ENCODE measurements at regions not wholly inside any gene's neighbourhood (a gene's known extent, or its start where the extent isn't known, plus 50 kb on each side); places are given as distances from the start of the nearest gene placed in this dataset.
A peak's percentile ranks its signal among the peaks of the same experiment; 100 is the strongest.

GRCh38 chr16:73545755-73546154, 497.8 kb upstream of the ZFHX3 start:
- peaks cover 14% of the 10 kb centered on the region; the same call in 1 of the 2 replicates for H3K4me1 ChIP-seq (ENCODE audit: insufficient read depth, low read length)
- H3K9me3 ChIP-seq (ENCODE audit: insufficient read depth, low read depth, low read length): no peaks in the 10 kb centered on the region
- H3K36me3 ChIP-seq (ENCODE audit: insufficient read depth, low read depth, low read length): no peaks in the 10 kb centered on the region
- H3K27ac ChIP-seq (ENCODE audit: low read length): no peak overlapping the region
- peaks cover 6% of the 10 kb centered on the region; the same call in 1 of the 2 replicates for H3K27me3 ChIP-seq (ENCODE audit: insufficient read depth, low read length)
- no peak overlapping the region for H3K4me3 ChIP-seq (ENCODE audit: low read length)
- H3K9ac ChIP-seq (ENCODE audit: low read depth, low read length): no peak overlapping the region

GRCh38 chr16:73545290-73545689, 497.4 kb upstream of the ZFHX3 start:
- Histone ChIP-seq H3K9ac (ENCODE audit: low read depth, low read length) (no peak overlapping the region), H3K27me3 (ENCODE audit: insufficient read depth, low read length) (peaks cover 6% of the 10 kb centered on the region; the same call in 1 of the 2 replicates), H3K27ac (ENCODE audit: low read length) (no peak overlapping the region), H3K9me3 (ENCODE audit: insufficient read depth, low read depth, low read length) (no peaks in the 10 kb centered on the region), H3K36me3 (ENCODE audit: insufficient read depth, low read depth, low read length) (no peaks in the 10 kb centered on the region), H3K4me3 (ENCODE audit: low read length) (no peak overlapping the region), H3K4me1 (ENCODE audit: insufficient read depth, low read length) (peaks cover 14% of the 10 kb centered on the region; the same call in 1 of the 2 replicates)

DNA sequence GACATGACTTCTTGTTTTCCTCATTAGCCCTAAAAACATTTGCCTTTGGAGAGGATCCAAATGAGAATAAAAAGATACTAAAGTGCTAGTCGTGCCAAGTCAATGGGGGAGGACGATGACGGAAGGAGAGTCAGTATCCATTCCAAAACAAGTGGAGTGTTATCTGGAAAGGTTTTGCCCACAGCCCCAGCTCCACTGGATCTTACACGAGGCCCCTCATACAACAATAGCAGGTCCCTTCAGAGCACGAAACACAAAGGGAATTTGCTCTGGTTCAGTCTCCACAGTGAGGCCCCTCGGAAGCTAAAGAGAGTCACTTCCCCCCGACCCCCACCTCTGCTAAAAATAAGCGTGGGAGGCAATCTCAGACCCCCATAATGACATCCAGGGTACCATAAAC, 496.9 kb upstream of the ZFHX3 start:
- Histone ChIP-seq H3K4me1 (ENCODE audit: insufficient read depth, low read length) (peaks cover 14% of the 10 kb centered on the region; the same call in 1 of the 2 replicates), H3K9me3 (ENCODE audit: insufficient read depth, low read depth, low read length) (no peaks in the 10 kb centered on the region), H3K36me3 (ENCODE audit: insufficient read depth, low read depth, low read length) (no peaks in the 10 kb centered on the region), H3K27me3 (ENCODE audit: insufficient read depth, low read length) (peaks cover 6% of the 10 kb centered on the region; the same call in 1 of the 2 replicates), H3K4me3 (ENCODE audit: low read length) (peak overlapping the region; percentile 6; the same call in 1 of the 2 replicates), H3K9ac (ENCODE audit: low read depth, low read length) (peak overlapping the region; percentile 34; the same call in 1 of the 2 replicates), H3K27ac (ENCODE audit: low read length) (no peak overlapping the region)

GRCh38 chr16:73543970-73544599, 496.2 kb upstream of the ZFHX3 start:
- Histone ChIP-seq H3K27me3 (ENCODE audit: insufficient read depth, low read length) (peaks cover 6% of the 10 kb centered on the region; the same call in 1 of the 2 replicates), H3K9me3 (ENCODE audit: insufficient read depth, low read depth, low read length) (no peaks in the 10 kb centered on the region), H3K36me3 (ENCODE audit: insufficient read depth, low read depth, low read length) (no peaks in the 10 kb centered on the region), H3K27ac (ENCODE audit: low read length) (no peak overlapping the region), H3K9ac (ENCODE audit: low read depth, low read length) (peak overlapping the region; percentile 34; the same call in 1 of the 2 replicates), H3K4me3 (ENCODE audit: low read length) (peak overlapping the region; percentile 6; the same call in 1 of the 2 replicates), H3K4me1 (ENCODE audit: insufficient read depth, low read length) (peaks cover 14% of the 10 kb centered on the region; the same call in 1 of the 2 replicates)

DNA sequence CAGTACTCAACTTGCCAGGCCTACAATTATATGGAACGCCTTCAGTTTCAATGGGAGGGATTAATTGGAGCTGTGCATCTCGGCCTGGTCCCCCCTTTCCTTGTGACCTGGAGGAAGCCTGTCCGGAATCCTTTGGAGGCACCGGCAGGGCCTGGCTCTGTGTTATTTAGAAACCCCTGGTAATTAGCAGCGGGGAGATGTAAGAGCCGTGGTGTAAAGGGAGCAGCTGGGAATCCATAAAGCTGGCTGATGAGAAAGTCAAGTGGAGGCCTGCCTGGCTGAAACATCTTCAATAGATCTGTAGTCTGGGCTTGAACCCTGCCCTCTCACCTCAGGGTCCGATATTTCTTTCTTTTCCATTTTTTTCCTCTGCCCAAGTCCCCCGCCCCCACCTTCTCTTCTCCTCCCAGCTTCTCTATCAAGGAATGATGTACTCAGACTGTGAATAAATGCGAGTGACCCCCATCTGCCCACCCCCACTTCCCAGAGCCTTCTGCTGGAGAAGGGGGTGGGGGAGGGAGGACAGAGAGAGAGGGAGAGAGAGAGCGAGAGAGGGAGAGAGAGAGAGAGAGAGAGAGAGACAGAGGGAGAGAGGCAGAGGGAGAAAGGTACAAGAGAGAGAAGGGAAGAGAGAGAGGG, 495.5 kb upstream of the ZFHX3 start:
- H3K4me1 ChIP-seq (ENCODE audit: insufficient read depth, low read length): peaks cover 14% of the 10 kb centered on the region; the same call in 1 of the 2 replicates
- H3K36me3 ChIP-seq (ENCODE audit: insufficient read depth, low read depth, low read length): no peaks in the 10 kb centered on the region
- H3K27me3 ChIP-seq (ENCODE audit: insufficient read depth, low read length): peaks cover 6% of the 10 kb centered on the region; the same call in 1 of the 2 replicates
- no peaks in the 10 kb centered on the region for H3K9me3 ChIP-seq (ENCODE audit: insufficient read depth, low read depth, low read length)
- H3K4me3 ChIP-seq (ENCODE audit: low read length): no peak overlapping the region
- H3K9ac ChIP-seq (ENCODE audit: low read depth, low read length): no peak overlapping the region
- no peak overlapping the region for H3K27ac ChIP-seq (ENCODE audit: low read length)

GRCh38 chr16:73542885-73543284, 495.0 kb upstream of the ZFHX3 start:
- peaks cover 6% of the 10 kb centered on the region; the same call in 1 of the 2 replicates for H3K27me3 ChIP-seq (ENCODE audit: insufficient read depth, low read length)

GRCh38 chr16:73537921-73538320, 490.0 kb upstream of the ZFHX3 start:
- Histone ChIP-seq H3K4me1 (ENCODE audit: insufficient read depth, low read length) (no peaks in the 10 kb centered on the region), H3K4me3 (ENCODE audit: low read length) (no peak overlapping the region), H3K9ac (ENCODE audit: low read depth, low read length) (no peak overlapping the region), H3K27ac (ENCODE audit: low read length) (no peak overlapping the region), H3K36me3 (ENCODE audit: insufficient read depth, low read depth, low read length) (no peaks in the 10 kb centered on the region), H3K27me3 (ENCODE audit: insufficient read depth, low read length) (no peaks in the 10 kb centered on the region), H3K9me3 (ENCODE audit: insufficient read depth, low read depth, low read length) (no peaks in the 10 kb centered on the region)

More at GRCh38 chr16:73542885-73543284, 495.0 kb upstream of the ZFHX3 start:
- Histone ChIP-seq H3K9ac (ENCODE audit: low read depth, low read length) (no peak overlapping the region), H3K4me3 (ENCODE audit: low read length) (no peak overlapping the region), H3K36me3 (ENCODE audit: insufficient read depth, low read depth, low read length) (no peaks in the 10 kb centered on the region), H3K9me3 (ENCODE audit: insufficient read depth, low read depth, low read length) (no peaks in the 10 kb centered on the region), H3K27ac (ENCODE audit: low read length) (no peak overlapping the region), H3K4me1 (ENCODE audit: insufficient read depth, low read length) (peaks cover 14% of the 10 kb centered on the region; the same call in 1 of the 2 replicates)

DNA sequence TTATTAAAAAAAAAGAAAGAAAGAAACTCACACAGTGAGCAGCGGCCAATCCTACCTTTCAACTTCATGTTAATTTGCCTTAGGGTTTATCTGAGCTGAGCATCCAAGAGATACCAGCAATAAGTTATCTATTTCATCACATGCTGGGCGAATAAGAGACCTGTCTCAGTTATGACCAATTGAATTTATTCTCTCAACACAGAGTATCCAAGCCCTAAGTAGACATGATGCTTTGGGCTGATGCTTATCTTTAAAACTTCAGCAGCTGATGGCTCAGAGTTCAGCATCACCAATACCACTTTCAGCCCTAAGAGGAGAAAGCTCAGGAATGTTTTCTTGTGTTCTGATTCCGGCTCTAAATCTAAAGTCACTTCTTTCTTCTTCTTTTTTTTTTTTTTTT, 489.0 kb upstream of the ZFHX3 start:
- no peak overlapping the region for H3K27ac ChIP-seq (ENCODE audit: low read length)
- H3K4me3 ChIP-seq (ENCODE audit: low read length): no peak overlapping the region
- H3K36me3 ChIP-seq (ENCODE audit: insufficient read depth, low read depth, low read length): no peaks in the 10 kb centered on the region
- H3K27me3 ChIP-seq (ENCODE audit: insufficient read depth, low read length): no peaks in the 10 kb centered on the region
- H3K4me1 ChIP-seq (ENCODE audit: insufficient read depth, low read length): no peaks in the 10 kb centered on the region
- H3K9me3 ChIP-seq (ENCODE audit: insufficient read depth, low read depth, low read length): no peaks in the 10 kb centered on the region
- H3K9ac ChIP-seq (ENCODE audit: low read depth, low read length): no peak overlapping the region

GRCh38 chr16:73531021-73531420, 483.1 kb upstream of the ZFHX3 start:
- Histone ChIP-seq H3K4me1 (ENCODE audit: insufficient read depth, low read length) (no peaks in the 10 kb centered on the region), H3K4me3 (ENCODE audit: low read length) (no peak overlapping the region), H3K9ac (ENCODE audit: low read depth, low read length) (no peak overlapping the region), H3K36me3 (ENCODE audit: insufficient read depth, low read depth, low read length) (no peaks in the 10 kb centered on the region), H3K27me3 (ENCODE audit: insufficient read depth, low read length) (no peaks in the 10 kb centered on the region), H3K27ac (ENCODE audit: low read length) (no peak overlapping the region), H3K9me3 (ENCODE audit: insufficient read depth, low read depth, low read length) (no peaks in the 10 kb centered on the region)

GRCh38 chr16:73530529-73530928, 482.6 kb upstream of the ZFHX3 start:
- Histone ChIP-seq H3K27me3 (ENCODE audit: insufficient read depth, low read length) (no peaks in the 10 kb centered on the region), H3K9me3 (ENCODE audit: insufficient read depth, low read depth, low read length) (no peaks in the 10 kb centered on the region), H3K4me1 (ENCODE audit: insufficient read depth, low read length) (no peaks in the 10 kb centered on the region), H3K4me3 (ENCODE audit: low read length) (no peak overlapping the region), H3K27ac (ENCODE audit: low read length) (no peak overlapping the region), H3K9ac (ENCODE audit: low read depth, low read length) (no peak overlapping the region), H3K36me3 (ENCODE audit: insufficient read depth, low read depth, low read length) (no peaks in the 10 kb centered on the region)

- H3K27me3 ChIP-seq (ENCODE audit: insufficient read depth, low read length): no peaks in the 10 kb centered on the region
- no peak overlapping the region for H3K9ac ChIP-seq (ENCODE audit: low read depth, low read length)
- no peaks in the 10 kb centered on the region for H3K36me3 ChIP-seq (ENCODE audit: insufficient read depth, low read depth, low read length)
- no peaks in the 10 kb centered on the region for H3K4me1 ChIP-seq (ENCODE audit: insufficient read depth, low read length)
- H3K27ac ChIP-seq (ENCODE audit: low read length): no peak overlapping the region
- H3K9me3 ChIP-seq (ENCODE audit: insufficient read depth, low read depth, low read length): no peaks in the 10 kb centered on the region
- no peak overlapping the region for H3K4me3 ChIP-seq (ENCODE audit: low read length)
Observed at GRCh38 chr16:73529303-73530012, 481.5 kb upstream of the ZFHX3 start.

Data from iPS-20b (cell line).